Hematopoietic multipotent progenitor cell treated with erythropoietin and hydrocortisone succinate and interleukin-3 and kit ligand, for 6 days (in vitro differentiated cells): ENCODE measurements at regions not wholly inside any gene's neighbourhood (a gene's known extent, or its start where the extent isn't known, plus 50 kb on each side); places are given as distances from the start of the nearest gene placed in this dataset.

ENCODE experiments used
- DNase-seq: peaks from one replicate; pipeline ENCODE4 v3.0.0-alpha.2; 2015

- DNase-seq, result no peak
Observed at GRCh38 chr12:88802096-88802706, 221.9 kb upstream of the KITLG start.

- DNase-seq, result no peak
Observed at GRCh38 chr12:88801227-88802095, 221.2 kb upstream of the KITLG start.

- DNase-seq, result no peak
Observed at GRCh38 chr12:88793096-88793495, 212.8 kb upstream of the KITLG start.

GRCh38 chr12:88790231-88790630 lies 210.0 kb upstream of the KITLG start:
- DNase-seq, result no peak

GRCh38 chr12:88784166-88784565 lies 203.9 kb upstream of the KITLG start:
- no peak for DNase-seq

- DNase-seq, result no peak
Observed at GRCh38 chr12:88782351-88782750, 202.1 kb upstream of the KITLG start.

- DNase-seq, result no peak
Observed at GRCh38 chr12:88781909-88782308, 201.6 kb upstream of the KITLG start.

GRCh38 chr12:88778064-88778463 lies 197.8 kb upstream of the KITLG start:
- DNase-seq, result no peak

- no peak for DNase-seq
Observed at GRCh38 chr12:88775742-88776151, 195.5 kb upstream of the KITLG start.

- DNase-seq, result no peak
Observed at GRCh38 chr12:88767699-88768098, 187.4 kb upstream of the KITLG start.

GRCh38 chr12:88764781-88765480 lies 184.7 kb upstream of the KITLG start:
- DNase-seq, result no peak

GRCh38 chr12:88763536-88764100 lies 183.3 kb upstream of the KITLG start:
- no peak for DNase-seq

GRCh38 chr12:88758176-88758575 lies 177.9 kb upstream of the KITLG start:
- no peak for DNase-seq

GRCh38 chr12:88756917-88757316 lies 176.6 kb upstream of the KITLG start:
- no peak for DNase-seq

- DNase-seq, result no peak
Observed at GRCh38 chr12:88756153-88756552, 175.9 kb upstream of the KITLG start.

- DNase-seq, result no peak
Observed at GRCh38 chr12:88753707-88754106, 173.4 kb upstream of the KITLG start.

- DNase-seq, result no peak
Observed at GRCh38 chr12:88753066-88753465, 172.8 kb upstream of the KITLG start.

- DNase-seq, result no peak
Observed at GRCh38 chr12:88752183-88752582, 171.9 kb upstream of the KITLG start.

- DNase-seq, result no peak
Observed at GRCh38 chr12:88750867-88751543, 170.7 kb upstream of the KITLG start.

GRCh38 chr12:88746386-88746785 lies 166.1 kb upstream of the KITLG start:
- DNase-seq, result no peak

GRCh38 chr12:88743946-88744685 lies 163.8 kb upstream of the KITLG start:
- no peak for DNase-seq

GRCh38 chr12:88737838-88738472 lies 157.7 kb upstream of the KITLG start:
- no peak for DNase-seq
